GM20431 (cell line): ENCODE measurements at regions not wholly inside any gene's neighbourhood (a gene's known extent, or its start where the extent isn't known, plus 50 kb on each side); places are given as distances from the start of the nearest gene placed in this dataset.

Experiments used
- in situ Hi-C: fragments of 300-500 bp; cut with MseI, MboI; formaldehyde crosslinking; loops from one replicate; pipeline ENCODE4 v1.15.0; 2020; ENCODE audit warnings: low sequenced_read_pairs; ENCODE audit not compliant: unreplicated experiment

- in situ Hi-C loops, result no loop called here
These were observed 220.5 kb downstream of the SLC6A15 start for GRCh38 chr12:84692071-84692470.

- in situ Hi-C loops, result no loop called here
These were observed 221.3 kb downstream of the SLC6A15 start for GRCh38 chr12:84691266-84691665.

GRCh38 chr12:84689638-84690037, 223.0 kb downstream of the SLC6A15 start:
- in situ Hi-C loops, result no loop called here

- in situ Hi-C loops, result no loop called here
These were observed 227.2 kb downstream of the SLC6A15 start for GRCh38 chr12:84685379-84685778.

- in situ Hi-C loops, result no loop called here
These were observed 235.8 kb downstream of the SLC6A15 start for GRCh38 chr12:84676787-84677186.

- in situ Hi-C loops, result no loop called here
These were observed 250.8 kb downstream of the SLC6A15 start for GRCh38 chr12:84661786-84662185.

- in situ Hi-C loops, result no loop called here
These were observed 252.5 kb downstream of the SLC6A15 start for GRCh38 chr12:84660139-84660538.

GRCh38 chr12:84658877-84659276, 253.7 kb downstream of the SLC6A15 start:
- in situ Hi-C loops, result no loop called here

GRCh38 chr12:84656705-84657104, 255.9 kb downstream of the SLC6A15 start:
- in situ Hi-C loops, result no loop called here

GRCh38 chr12:84653482-84653881, 259.1 kb downstream of the SLC6A15 start:
- in situ Hi-C loops, result no loop called here

GRCh38 chr12:84648425-84648824, 264.2 kb downstream of the SLC6A15 start:
- in situ Hi-C loops, result no loop called here

- in situ Hi-C loops, result no loop called here
These were observed 267.7 kb downstream of the SLC6A15 start for GRCh38 chr12:84644908-84645307.

GRCh38 chr12:84643993-84644392, 268.6 kb downstream of the SLC6A15 start:
- in situ Hi-C loops, result no loop called here

- in situ Hi-C loops, result no loop called here
These were observed 270.6 kb downstream of the SLC6A15 start for GRCh38 chr12:84641940-84642545.

GRCh38 chr12:84638811-84639368, 273.7 kb downstream of the SLC6A15 start:
- in situ Hi-C loops, result no loop called here

GRCh38 chr12:84637926-84638325, 274.7 kb downstream of the SLC6A15 start:
- in situ Hi-C loops, result no loop called here

- in situ Hi-C loops, result no loop called here
These were observed 275.8 kb downstream of the SLC6A15 start for GRCh38 chr12:84636801-84637290.

- in situ Hi-C loops, result no loop called here
These were observed 278.1 kb downstream of the SLC6A15 start for GRCh38 chr12:84634526-84634925.

- in situ Hi-C loops, result no loop called here
These were observed 280.0 kb downstream of the SLC6A15 start for GRCh38 chr12:84632556-84632955.

- in situ Hi-C loops, result no loop called here
These were observed 281.6 kb downstream of the SLC6A15 start for GRCh38 chr12:84631020-84631419.

- in situ Hi-C loops, result no loop called here
These were observed 285.0 kb downstream of the SLC6A15 start for GRCh38 chr12:84627593-84627992.

GRCh38 chr12:84624601-84625000, 288.0 kb downstream of the SLC6A15 start:
- in situ Hi-C loops, result no loop called here
